HL-60 (cell line): ENCODE measurements at regions not wholly inside any gene's neighbourhood (a gene's known extent, or its start where the extent isn't known, plus 50 kb on each side); places are given as distances from the start of the nearest gene placed in this dataset.

ENCODE experiments used
- DNase-seq, 2 experiments: peaks; one replicate each; pipeline ENCODE4 v3.0.0-alpha.2; 2010 to 2020; ENCODE audit warnings: low read depth in 1 of 2, low spot score in 1 of 2
- H3K27ac ChIP-seq: fragments of 250-450 bp; sonication (Bioruptor Pico); replicated peaks from 2 replicates; pipeline ENCODE4 v1.5.1; 2020; ENCODE audit warnings: mild to moderate bottlenecking, moderate library complexity
- H3K27me3 ChIP-seq: fragments of 250-450 bp; sonication (Bioruptor Pico); 2 replicates; pipeline ENCODE4 v1.5.1; 2021; ENCODE audit warnings: mild to moderate bottlenecking, moderate library complexity; ENCODE audit not compliant: insufficient read depth, poor library complexity, severe bottlenecking
- H3K4me3 ChIP-seq: replicated peaks from 2 replicates; pipeline ENCODE4 v1.5.1; 2011; ENCODE audit warnings: mild to moderate bottlenecking, control low read depth, low read length; ENCODE audit not compliant: insufficient read depth
- CTCF ChIP-seq: IDR thresholded peaks from one replicate; pipeline ENCODE4 v1.5.1; 2011; ENCODE audit warnings: low read length, control low read depth, inconsistent platforms; ENCODE audit not compliant: insufficient read depth
- GABPA ChIP-seq: IDR thresholded peaks from 2 replicates; pipeline ENCODE4 v1.6.1; 2012; ENCODE audit warnings: low read depth
- POLR2AphosphoS5 ChIP-seq: IDR thresholded peaks from 2 replicates; pipeline ENCODE4 v1.6.1; 2012; ENCODE audit warnings: low read depth
- REST ChIP-seq: IDR thresholded peaks from 2 replicates; pipeline ENCODE4 v1.6.1; 2012; ENCODE audit warnings: low read depth; ENCODE audit not compliant: insufficient replicate concordance
- SPI1 ChIP-seq: IDR thresholded peaks from 2 replicates; pipeline ENCODE4 v1.6.1; 2012; ENCODE audit warnings: low read depth, mild to moderate bottlenecking, borderline replicate concordance

- H3K27me3 ChIP-seq = peaks cover 9% of the 10 kb centered on the region
- TF ChIP-seq REST = no peak
- H3K27ac ChIP-seq = no peak overlapping the region
- no peak overlapping the region for H3K4me3 ChIP-seq
- no peak for DNase-seq
Observed at GRCh38 chr12:94073441-94074051, 74.8 kb upstream of the PLXNC1 start.

GRCh38 chr12:94074216-94074979 is 74.0 kb upstream of the PLXNC1 start:
- Histone ChIP-seq H3K27me3 (peaks cover 9% of the 10 kb centered on the region), H3K27ac (no peak overlapping the region), H3K4me3 (no peak overlapping the region)
- DNase-seq = no peak
- TF ChIP-seq SPI1 (no peak), CTCF (no peak), GABPA (no peak), POLR2AphosphoS5 (no peak), REST (no peak)

GRCh38 chr12:94074980-94075629 is 73.3 kb upstream of the PLXNC1 start:
- peak in 1 of 2 experiments; percentile 8 for DNase-seq
- no peak overlapping the region for H3K27ac ChIP-seq
- no peak overlapping the region for H3K4me3 ChIP-seq
- peaks cover 9% of the 10 kb centered on the region for H3K27me3 ChIP-seq
- TF ChIP-seq CTCF (peak; percentile 37), GABPA (no peak)

GRCh38 chr12:94077209-94077608 is 71.2 kb upstream of the PLXNC1 start:
- Histone ChIP-seq H3K4me3 (no peak overlapping the region), H3K27me3 (peaks cover 9% of the 10 kb centered on the region), H3K27ac (no peak overlapping the region)
- no peak for DNase-seq
- no peak for TF ChIP-seq POLR2AphosphoS5
- no peak for TF ChIP-seq REST
- TF ChIP-seq CTCF = no peak
- TF ChIP-seq GABPA = no peak
- TF ChIP-seq SPI1 = no peak
